IMR-90 (cell line): ENCODE measurements at regions not wholly inside any gene's neighbourhood (a gene's known extent, or its start where the extent isn't known, plus 50 kb on each side); places are given as distances from the start of the nearest gene placed in this dataset.

Experiments
- ATAC-seq: fragments of 200-7000 bp; cut with Tn5 transposase; 2 replicates; pipeline ENCODE4 v1.9.1; 2020; ENCODE audit warnings: low read depth, mild to moderate bottlenecking, moderate library complexity
- BruUV-seq: library from RNA; stranded (reverse); fragments of 400-500 nt; replicated peaks from 2 replicates; lab custom pipeline; 2021; lab: Mats Ljungman, UMichigan
- CTCF ChIA-PET: fragments of 300-600 bp; formaldehyde crosslinking; extraction: SDS; loops from one replicate; lab custom pipeline; 2021; ENCODE audit warnings: antibody characterized with exemption; lab: Yijun Ruan, JAX
- POLR2A ChIA-PET: fragments of 300-600 bp; sonication (Branson Sonifier 250); formaldehyde crosslinking; loops from one replicate; lab custom pipeline; 2022; ENCODE audit warnings: antibody characterized with exemption; ENCODE audit not compliant: unreplicated experiment; lab: Charles Lee
- DNase-seq: peaks from one replicate; pipeline ENCODE4 v3.0.0; 2013
- H2AFZ ChIP-seq: replicated peaks from 2 replicates; pipeline ENCODE3; 2013; ENCODE audit warnings: low read length, mild to moderate bottlenecking; ENCODE audit not compliant: poor library complexity
- H2AK5ac ChIP-seq: 2 replicates; pipeline ENCODE4 v1.6.1; 2013; ENCODE audit warnings: low read depth, low read length, inconsistent platforms
- H2AK9ac ChIP-seq: replicated peaks from 2 replicates; pipeline ENCODE3; 2013; ENCODE audit warnings: mild to moderate bottlenecking, low read depth, low read length, moderate library complexity; ENCODE audit not compliant: poor library complexity
- H2BK120ac ChIP-seq: 2 replicates; pipeline ENCODE4 v1.6.1; 2013; ENCODE audit warnings: low read depth, low read length, inconsistent platforms
- H2BK15ac ChIP-seq: 3 replicates; pipeline ENCODE4 v1.6.1; 2013; ENCODE audit warnings: low read depth, low read length, inconsistent platforms
- H2BK20ac ChIP-seq: 2 replicates; pipeline ENCODE4 v1.6.1; 2013; ENCODE audit warnings: low read depth, mild to moderate bottlenecking, inconsistent platforms, low read length, moderate library complexity
- H2BK5ac ChIP-seq: 2 replicates; pipeline ENCODE4 v1.6.1; 2013; ENCODE audit warnings: mild to moderate bottlenecking, low read depth, low read length, inconsistent platforms; ENCODE audit not compliant: poor library complexity, severe bottlenecking
- H3K14ac ChIP-seq: replicated peaks from 2 replicates; pipeline ENCODE4 v1.6.1; 2013; ENCODE audit warnings: low read depth, low read length, inconsistent platforms
- H3K18ac ChIP-seq: 2 replicates; pipeline ENCODE4 v1.6.1; 2013; ENCODE audit warnings: low read depth, low read length, control low read depth
- H3K23ac ChIP-seq: 2 replicates; pipeline ENCODE4 v1.6.1; 2013; ENCODE audit warnings: low read depth, low read length, inconsistent platforms
- H3K27ac ChIP-seq: 2 replicates; pipeline ENCODE4 v1.5.1; 2013; ENCODE audit warnings: mild to moderate bottlenecking, control low read depth, low read length; ENCODE audit not compliant: insufficient read depth
- H3K27me3 ChIP-seq: 2 replicates; pipeline ENCODE4 v1.6.1; 2013; ENCODE audit warnings: low read length; ENCODE audit not compliant: control insufficient read depth, insufficient read depth
- H3K36me3 ChIP-seq: 2 replicates; pipeline ENCODE4 v1.6.1; 2013; ENCODE audit warnings: low read length, mixed read lengths; ENCODE audit not compliant: control insufficient read depth, insufficient read depth
- H3K4ac ChIP-seq: 2 replicates; pipeline ENCODE4 v1.6.1; 2013; ENCODE audit warnings: low read depth, low read length, inconsistent platforms
- H3K4me1 ChIP-seq: 2 replicates; pipeline ENCODE4 v1.6.1; 2013; ENCODE audit warnings: low read length, mixed read lengths; ENCODE audit not compliant: control insufficient read depth, insufficient read depth
- H3K4me2 ChIP-seq: 2 replicates; pipeline ENCODE4 v1.6.1; 2013; ENCODE audit warnings: low read depth, mild to moderate bottlenecking, control low read depth, low read length, moderate library complexity
- H3K4me3 ChIP-seq: 2 replicates; pipeline ENCODE4 v1.5.1; 2013; ENCODE audit warnings: low read depth, mild to moderate bottlenecking, control low read depth, low read length, moderate library complexity; ENCODE audit not compliant: insufficient read depth
- H3K56ac ChIP-seq: 2 replicates; pipeline ENCODE4 v1.6.1; 2013; ENCODE audit warnings: low read length, inconsistent platforms; ENCODE audit not compliant: insufficient read depth; ENCODE audit errors: extremely low read depth
- H3K79me1 ChIP-seq, 2 experiments: 2 replicates each; pipeline ENCODE4 v1.6.1; 2013; ENCODE audit warnings: low read length in 2 of 2, inconsistent platforms in 1 of 2, low read depth in 1 of 2
- H3K9ac ChIP-seq: 2 replicates; pipeline ENCODE4 v1.6.1; 2013; ENCODE audit warnings: low read depth, low read length, control low read depth
- H3K9me1 ChIP-seq: 2 replicates; pipeline ENCODE4 v1.6.1; 2013; ENCODE audit warnings: low read length, inconsistent platforms; ENCODE audit not compliant: insufficient read depth
- H3K9me3 ChIP-seq: 2 replicates; pipeline ENCODE4 v1.6.1; 2013; ENCODE audit warnings: low read length; ENCODE audit not compliant: control insufficient read depth, insufficient read depth
- H4K20me1 ChIP-seq: 2 replicates; pipeline ENCODE4 v1.6.1; 2013; ENCODE audit warnings: low read length, inconsistent platforms; ENCODE audit not compliant: insufficient read depth
- H4K5ac ChIP-seq: 2 replicates; pipeline ENCODE4 v1.6.1; 2013; ENCODE audit warnings: mild to moderate bottlenecking, low read depth, low read length, control low read depth
- H4K8ac ChIP-seq, 2 experiments: 2 replicates each; pipeline ENCODE4 v1.6.1; 2013; ENCODE audit warnings: low read depth in 2 of 2, low read length in 2 of 2, control low read depth in 1 of 2, inconsistent platforms in 1 of 2
- H4K91ac ChIP-seq: 2 replicates; pipeline ENCODE4 v1.6.1; 2013; ENCODE audit warnings: low read depth, low read length, inconsistent platforms; ENCODE audit not compliant: insufficient read depth
- BHLHE40 ChIP-seq: fragments of 150-350 bp; IDR thresholded peaks from 2 replicates; pipeline ENCODE4 v1.6.1; 2016; ENCODE audit warnings: mild to moderate bottlenecking, low read depth, low read length
- CEBPB ChIP-seq: IDR thresholded peaks from 2 replicates; pipeline ENCODE4 v1.6.1; 2012; ENCODE audit warnings: low read depth, low read length, improper control_type of control experiment
- CHD1 ChIP-seq: IDR thresholded peaks from 2 replicates; pipeline ENCODE4 v1.6.1; 2012; ENCODE audit warnings: low read depth, low read length, improper control_type of control experiment
- CTCF ChIP-seq: conservative IDR thresholded peaks from 2 replicates; pipeline ENCODE4 v1.5.1; 2012; ENCODE audit warnings: mild to moderate bottlenecking, low read depth, low read length, improper control_type of control experiment
- FOS ChIP-seq: fragments of 150-350 bp; IDR thresholded peaks from 2 replicates; pipeline ENCODE4 v1.6.1; 2016; ENCODE audit warnings: low read depth, low read length
- MAFK ChIP-seq: IDR thresholded peaks from 2 replicates; pipeline ENCODE4 v1.6.1; 2012; ENCODE audit warnings: low read depth, low read length, improper control_type of control experiment
- MXI1 ChIP-seq: IDR thresholded peaks from 2 replicates; pipeline ENCODE4 v1.6.1; 2012; ENCODE audit warnings: low read depth, mild to moderate bottlenecking, low read length, moderate library complexity, borderline replicate concordance
- NFE2L2 ChIP-seq: fragments of 150-350 bp; IDR thresholded peaks from 2 replicates; pipeline ENCODE4 v1.6.1; 2016; ENCODE audit warnings: low read depth, mild to moderate bottlenecking, low read length
- POLR2A ChIP-seq: IDR thresholded peaks from 2 replicates; pipeline ENCODE4 v1.6.1; 2012; ENCODE audit warnings: mild to moderate bottlenecking, low read depth, low read length
- RAD21 ChIP-seq: IDR thresholded peaks from 2 replicates; pipeline ENCODE4 v1.6.1; 2012; ENCODE audit warnings: low read length, improper control_type of control experiment
- RCOR1 ChIP-seq: IDR thresholded peaks from 2 replicates; pipeline ENCODE4 v1.6.1; 2012; ENCODE audit warnings: mild to moderate bottlenecking, low read length, improper control_type of control experiment; ENCODE audit not compliant: insufficient replicate concordance
- RFX5 ChIP-seq: IDR thresholded peaks from 2 replicates; pipeline ENCODE4 v1.8.0; 2012; ENCODE audit warnings: low read depth, mild to moderate bottlenecking, low read length, moderate library complexity
- SMC3 ChIP-seq: fragments of 150-350 bp; IDR thresholded peaks from 2 replicates; pipeline ENCODE4 v1.6.1; 2016; ENCODE audit warnings: low read depth, mild to moderate bottlenecking, antibody characterized with exemption, low read length, moderate library complexity
- WGBS, 2 experiments: methylation state at CpG; one replicate each; pipeline versions ENCODE4 v1.1.5 to v1.1.7; 2013; ENCODE audit warnings: missing lambda C conversion rate in 2 of 2; ENCODE audit not compliant: insufficient read length in 1 of 2; ENCODE audit errors: extremely low coverage in 2 of 2; 5-methylcytosine and 5-hydroxymethylcytosine counted together
- dilution Hi-C: fragments of 300-500 bp; cut with HindIII; formaldehyde crosslinking; loops from one replicate; pipeline ENCODE4 v1.14.3; 2018; ENCODE audit warnings: low sequenced_read_pairs; ENCODE audit not compliant: unreplicated experiment
- in situ Hi-C: fragments of 300-500 bp; cut with MboI; formaldehyde crosslinking; loops from 3 replicates; pipeline ENCODE4 v1.14.3; 2019; ENCODE audit warnings: low sequenced_read_pairs, inconsistent platforms, mixed read lengths
- intact Hi-C: fragments of 100-400 bp; cut with micrococcal nuclease; formaldehyde crosslinking; loops from 2 replicates; pipeline ENCODE4 v1.10.0; 2022
- TF ChIP-seq, protein P1 (sequence below): fragments of 150-350 bp; IDR thresholded peaks from 2 replicates; pipeline ENCODE4 v1.6.1; 2017; ENCODE audit warnings: mild to moderate bottlenecking, antibody characterized with exemption, low read length, low read depth

DNA sequence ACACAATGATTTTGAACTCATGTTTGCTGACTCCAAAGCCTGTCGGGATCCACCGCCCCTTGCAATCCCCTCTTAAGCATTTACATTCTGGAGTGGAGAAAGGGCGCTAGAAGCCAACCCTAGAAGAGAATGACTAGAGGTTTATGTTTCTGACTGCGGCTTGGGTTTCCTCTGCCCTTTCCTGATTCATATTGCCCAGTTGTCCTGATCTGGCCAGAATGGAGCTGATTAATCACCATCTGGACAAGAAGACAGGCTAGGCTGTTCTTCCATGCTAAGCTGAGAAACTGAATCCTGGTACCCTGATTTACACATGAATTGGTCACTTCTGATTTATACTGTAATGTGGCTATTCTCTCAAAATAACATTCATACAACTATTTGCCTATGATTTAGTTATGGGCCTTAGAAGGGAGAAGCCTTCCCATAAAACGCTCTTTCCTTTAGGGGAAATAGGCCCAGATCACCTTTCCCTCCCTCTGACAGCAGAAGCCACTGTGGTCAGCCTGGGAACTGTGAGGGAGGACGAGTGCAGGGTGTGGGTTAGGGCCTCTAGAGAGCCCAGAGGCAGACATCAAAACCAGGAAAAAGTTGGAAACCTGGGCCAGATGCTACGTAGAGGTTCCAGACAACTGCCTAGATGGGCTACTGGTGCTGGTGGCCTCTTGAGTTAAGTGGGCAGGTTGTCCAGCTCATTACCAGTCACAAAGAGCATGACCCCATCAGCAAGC lies 199.2 kb upstream of the PRDM1 start:
- peaks cover 5% of the 10 kb centered on the region; the same call in 1 of the 2 replicates for H3K4me1 ChIP-seq
- H3K9me1 ChIP-seq = peaks cover 2% of the 10 kb centered on the region; the same call in 1 of the 2 replicates
- H4K5ac ChIP-seq = no peak overlapping the region
- H3K4ac ChIP-seq = no peak overlapping the region
- intact Hi-C loops (no loop called here), in situ Hi-C loops (no loop called here), dilution Hi-C loops (no loop called here)
- DNase-seq (no peak), ATAC-seq (no peak)
- no peak overlapping the region for H2BK120ac ChIP-seq
- H4K20me1 ChIP-seq = no peaks in the 10 kb centered on the region
- H4K91ac ChIP-seq = no peak overlapping the region
- H2BK15ac ChIP-seq = 0 out of 3 replicates have a peak overlapping the region, but pooled peaks have one; percentile 42
- H3K9ac ChIP-seq = no peak overlapping the region
- no peak overlapping the region for H3K4me3 ChIP-seq
- H3K56ac ChIP-seq = no peak overlapping the region
- no peaks in the 10 kb centered on the region for H3K79me1 ChIP-seq
- H3K14ac ChIP-seq = no peak overlapping the region
- BruUV-seq = no TSS peak
- no peak overlapping the region for H3K27ac ChIP-seq
- H3K18ac ChIP-seq = no peak overlapping the region
- H2BK20ac ChIP-seq = no peak overlapping the region
- no peak overlapping the region for H3K4me2 ChIP-seq
- H2BK5ac ChIP-seq = no peak overlapping the region
- ChIA-PET POLR2A (no interaction called here), CTCF (no interaction called here)
- H2AFZ ChIP-seq = no peak overlapping the region
- WGBS, 2 experiments = no CpG with 5 or more reads among the region's 7 CpGs
- H3K23ac ChIP-seq = no peak overlapping the region
- no peak overlapping the region; the same call in 1 of the 2 replicates for H2AK5ac ChIP-seq
- no peaks in the 10 kb centered on the region for H3K36me3 ChIP-seq
- no peak overlapping the region for H4K8ac ChIP-seq
- peaks cover 2% of the 10 kb centered on the region; the same call in 1 of the 2 replicates for H3K9me3 ChIP-seq
- TF ChIP-seq MXI1 (no peak), RCOR1 (no peak), FOS (no peak), NFE2L2 (no peak), POLR2A (no peak), RAD21 (no peak), CEBPB (no peak), BHLHE40 (no peak), RFX5 (no peak), CTCF (no peak), CHD1 (no peak), SMC3 (no peak), MAFK (no peak)
- TF ChIP-seq, protein P1, sequence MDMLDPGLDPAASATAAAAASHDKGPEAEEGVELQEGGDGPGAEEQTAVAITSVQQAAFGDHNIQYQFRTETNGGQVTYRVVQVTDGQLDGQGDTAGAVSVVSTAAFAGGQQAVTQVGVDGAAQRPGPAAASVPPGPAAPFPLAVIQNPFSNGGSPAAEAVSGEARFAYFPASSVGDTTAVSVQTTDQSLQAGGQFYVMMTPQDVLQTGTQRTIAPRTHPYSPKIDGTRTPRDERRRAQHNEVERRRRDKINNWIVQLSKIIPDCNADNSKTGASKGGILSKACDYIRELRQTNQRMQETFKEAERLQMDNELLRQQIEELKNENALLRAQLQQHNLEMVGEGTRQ = no peak
- H3K27me3 ChIP-seq = no peaks in the 10 kb centered on the region
- H2AK9ac ChIP-seq = no peak overlapping the region
